WERI-Rb-1 (cell line): ENCODE measurements at regions not wholly inside any gene's neighbourhood (a gene's known extent, or its start where the extent isn't known, plus 50 kb on each side); places are given as distances from the start of the nearest gene placed in this dataset.

Experiments used
- DNase-seq: peaks from one replicate; pipeline ENCODE4 v3.0.0-alpha.2; 2020
- H3K27ac ChIP-seq: fragments of 250-450 bp; sonication (Bioruptor Pico); 2 replicates; pipeline ENCODE4 v1.5.1; 2020; ENCODE audit warnings: mild to moderate bottlenecking, moderate library complexity
- H3K27me3 ChIP-seq: fragments of 250-450 bp; sonication (Bioruptor Pico); 2 replicates; pipeline ENCODE4 v1.5.1; 2021; ENCODE audit warnings: mild to moderate bottlenecking, low read depth, moderate library complexity; ENCODE audit not compliant: insufficient read depth, severe bottlenecking
- H3K36me3 ChIP-seq: fragments of 250-450 bp; sonication (Bioruptor Pico); 2 replicates; pipeline ENCODE4 v1.5.1; 2020; ENCODE audit warnings: mild to moderate bottlenecking, moderate library complexity
- H3K4me3 ChIP-seq: 2 replicates; pipeline ENCODE4 v1.5.1; 2011; ENCODE audit warnings: low read depth, mild to moderate bottlenecking, control low read depth, low read length
- H3K9me3 ChIP-seq: fragments of 250-450 bp; sonication (Bioruptor Pico); 2 replicates; pipeline ENCODE4 v1.5.1; 2021; ENCODE audit warnings: mild to moderate bottlenecking, moderate library complexity; ENCODE audit not compliant: severe bottlenecking
- CTCF ChIP-seq: IDR thresholded peaks from 2 replicates; pipeline ENCODE4 v1.5.1; 2011; ENCODE audit warnings: low read depth, mild to moderate bottlenecking, control low read depth, inconsistent platforms, low read length

- no peak for TF ChIP-seq CTCF
- DNase-seq: no peak
- Histone ChIP-seq H3K4me3 (no peak overlapping the region), H3K9me3 (no peaks in the 10 kb centered on the region), H3K36me3 (no peaks in the 10 kb centered on the region), H3K27me3 (no peaks in the 10 kb centered on the region), H3K27ac (no peak overlapping the region)
These were observed 2074.2 kb upstream of the C9orf72 start for GRCh38 chr9:29647451-29647850.

GRCh38 chr9:29648132-29648531, 2074.9 kb upstream of the C9orf72 start:
- no peak for TF ChIP-seq CTCF
- no peaks in the 10 kb centered on the region for H3K36me3 ChIP-seq
- DNase-seq: no peak
- H3K9me3 ChIP-seq: no peaks in the 10 kb centered on the region
- no peaks in the 10 kb centered on the region for H3K27me3 ChIP-seq
- no peak overlapping the region for H3K27ac ChIP-seq
- H3K4me3 ChIP-seq: no peak overlapping the region

GRCh38 chr9:29648601-29649000, 2075.3 kb upstream of the C9orf72 start:
- H3K36me3 ChIP-seq: no peaks in the 10 kb centered on the region
- no peak overlapping the region for H3K4me3 ChIP-seq
- TF ChIP-seq CTCF: no peak
- no peaks in the 10 kb centered on the region for H3K9me3 ChIP-seq
- H3K27me3 ChIP-seq: no peaks in the 10 kb centered on the region
- DNase-seq: no peak
- H3K27ac ChIP-seq: no peak overlapping the region

GRCh38 chr9:29656641-29657406, 2083.5 kb upstream of the C9orf72 start:
- Histone ChIP-seq H3K4me3 (no peak overlapping the region), H3K27ac (no peak overlapping the region), H3K9me3 (no peaks in the 10 kb centered on the region), H3K36me3 (no peaks in the 10 kb centered on the region), H3K27me3 (no peaks in the 10 kb centered on the region)
- DNase-seq: no peak
- no peak for TF ChIP-seq CTCF

- TF ChIP-seq CTCF: no peak
- DNase-seq: no peak
- Histone ChIP-seq H3K4me3 (no peak overlapping the region), H3K36me3 (no peaks in the 10 kb centered on the region), H3K9me3 (no peaks in the 10 kb centered on the region), H3K27me3 (no peaks in the 10 kb centered on the region), H3K27ac (no peak overlapping the region)
These were observed 2084.5 kb upstream of the C9orf72 start for GRCh38 chr9:29657821-29658220.

- Histone ChIP-seq H3K4me3 (no peak overlapping the region), H3K9me3 (no peaks in the 10 kb centered on the region), H3K27me3 (no peaks in the 10 kb centered on the region), H3K36me3 (no peaks in the 10 kb centered on the region), H3K27ac (no peak overlapping the region)
- TF ChIP-seq CTCF: no peak
- no peak for DNase-seq
These were observed 2085.7 kb upstream of the C9orf72 start for GRCh38 chr9:29659014-29659413.
